ENCODE measurements at regions not wholly inside any gene's neighbourhood (a gene's known extent, or its start where the extent isn't known, plus 50 kb on each side); places are given as distances from the start of the nearest gene placed in this dataset.
"Not testable (repeated sequence)": the region's sequence is repeated elsewhere in the genome, so short reads cannot be mapped to it uniquely, and the experiment has no call there.

DNA sequence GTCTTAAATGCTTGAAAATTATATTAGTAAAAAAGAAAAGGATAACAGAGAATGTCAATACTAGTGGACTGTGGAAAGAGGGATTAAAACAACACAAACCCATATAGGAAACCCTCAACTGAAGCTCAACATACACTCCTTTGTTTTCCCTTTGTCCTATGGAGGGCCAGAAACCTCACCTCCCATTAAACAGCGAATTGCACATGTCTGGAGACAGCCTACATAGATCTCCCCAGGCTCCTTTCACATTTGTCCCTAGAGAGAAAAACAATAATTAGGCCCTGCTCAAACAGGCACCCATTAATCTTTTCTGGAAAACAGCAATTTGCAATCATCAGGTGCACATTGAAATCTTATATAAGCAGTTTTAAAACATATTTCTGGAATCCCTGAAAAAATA lies 87.6 kb upstream of the SEMA3D start:
- ATAC-seq (ENCODE audit: poor library complexity), result no peak
- CTCF ChIA-PET, result no interaction called here
- no peaks in the 10 kb centered on the region for H3K9me3 Mint-ChIP-seq
- Histone ChIP-seq H3K36me3 (ENCODE audit: insufficient read depth, low read length) (no peaks in the 10 kb centered on the region), H3K9me3 (ENCODE audit: control insufficient read depth in 1 of 2, insufficient read depth in 1 of 2, low read length in 2 of 2) (peaks cover 0 to 4% of the 10 kb centered on the region in 2 experiments), H3K4me1 (ENCODE audit: insufficient read depth, low read length) (no peaks in the 10 kb centered on the region), H3K4me3 (ENCODE audit: low read length) (no peak overlapping the region), H3K27me3 (ENCODE audit: control insufficient read depth in 1 of 2, insufficient read depth in 2 of 2, low read length in 2 of 2) (no peaks in the 10 kb centered on the region), H3K27ac (ENCODE audit: low read depth in 1 of 2, low read length in 2 of 2) (no peak overlapping the region)
- POLR2A ChIA-PET, result no interaction called here
- no peak overlapping the region for H3K4me3 Mint-ChIP-seq
- TF ChIP-seq CTCF (IDR thresholded peaks at IDR 0.05), result no peak
- intact Hi-C loops (cut with DNase I, micrococcal nuclease), result no loop called here
- no peak overlapping the region for H3K27ac Mint-ChIP-seq
- no peaks in the 10 kb centered on the region for H3K27me3 Mint-ChIP-seq
- DNase-seq, result no peak
- no peaks in the 10 kb centered on the region for H3K36me3 Mint-ChIP-seq (ENCODE audit: low read depth)
- no peaks in the 10 kb centered on the region for H3K4me1 Mint-ChIP-seq (ENCODE audit: low read depth)

- Mint-ChIP-seq H3K4me3 (no peak overlapping the region), H3K4me1 (ENCODE audit: low read depth) (no peaks in the 10 kb centered on the region), H3K9me3 (peaks cover 2% of the 10 kb centered on the region), H3K27me3 (no peaks in the 10 kb centered on the region), H3K27ac (no peak overlapping the region), H3K36me3 (ENCODE audit: low read depth) (no peaks in the 10 kb centered on the region)
- Histone ChIP-seq H3K27me3 (ENCODE audit: control insufficient read depth in 1 of 2, insufficient read depth in 2 of 2, low read length in 2 of 2) (no peaks in the 10 kb centered on the region), H3K9me3 (ENCODE audit: control insufficient read depth in 1 of 2, insufficient read depth in 1 of 2, low read length in 2 of 2) (no peaks in the 10 kb centered on the region), H3K27ac (ENCODE audit: low read depth in 1 of 2, low read length in 2 of 2) (no peak overlapping the region), H3K36me3 (ENCODE audit: insufficient read depth, low read length) (no peaks in the 10 kb centered on the region), H3K4me1 (ENCODE audit: insufficient read depth, low read length) (no peaks in the 10 kb centered on the region), H3K4me3 (ENCODE audit: low read length) (no peak overlapping the region)
- no peak for TF ChIP-seq CTCF (IDR thresholded peaks at IDR 0.05)
- no peak for ATAC-seq (ENCODE audit: poor library complexity)
- DNase-seq, result no peak
- intact Hi-C loops (cut with DNase I, micrococcal nuclease), result no loop called here
- ChIA-PET CTCF (no interaction called here), POLR2A (no interaction called here)
Observed at GRCh38 chr7:85262891-85263290, 76.0 kb upstream of the SEMA3D start.

DNA sequence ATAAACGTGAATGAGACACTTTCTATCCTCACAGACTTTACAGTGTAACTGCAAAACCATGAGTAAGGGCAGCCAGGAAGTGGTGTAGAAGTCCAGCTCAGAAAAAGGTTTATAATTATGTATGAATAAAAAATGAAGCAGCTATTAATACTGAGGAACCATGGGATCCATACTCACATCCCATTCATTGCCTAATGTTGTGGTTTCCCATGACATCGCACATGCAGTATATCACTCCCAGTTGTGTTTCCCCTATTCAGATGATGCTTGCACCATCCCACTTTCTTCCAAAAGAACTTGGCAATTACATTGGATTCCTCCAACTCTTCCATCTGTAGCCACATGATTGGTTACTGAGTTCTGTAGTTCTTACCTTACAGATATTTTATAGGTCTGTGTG lies 74.5 kb upstream of the SEMA3D start:
- intact Hi-C loops (cut with DNase I, micrococcal nuclease), result no loop called here
- DNase-seq (no peak), ATAC-seq (ENCODE audit: poor library complexity) (no peak)
- no peak overlapping the region for H3K27ac ChIP-seq (ENCODE audit: low read depth in 1 of 2, low read length in 2 of 2)
- Mint-ChIP-seq H3K4me3 (no peak overlapping the region), H3K9me3 (peaks cover 2% of the 10 kb centered on the region), H3K36me3 (ENCODE audit: low read depth) (no peaks in the 10 kb centered on the region), H3K27ac (no peak overlapping the region), H3K4me1 (ENCODE audit: low read depth) (no peaks in the 10 kb centered on the region), H3K27me3 (no peaks in the 10 kb centered on the region)
- CTCF ChIA-PET, result no interaction called here
- POLR2A ChIA-PET, result no interaction called here
- H3K4me1 ChIP-seq (ENCODE audit: insufficient read depth, low read length), result no peaks in the 10 kb centered on the region
- H3K9me3 ChIP-seq (ENCODE audit: control insufficient read depth in 1 of 2, insufficient read depth in 1 of 2, low read length in 2 of 2), result no peaks in the 10 kb centered on the region
- H3K27me3 ChIP-seq (ENCODE audit: control insufficient read depth in 1 of 2, insufficient read depth in 2 of 2, low read length in 2 of 2), result no peaks in the 10 kb centered on the region
- TF ChIP-seq CTCF (IDR thresholded peaks at IDR 0.05), result no peak
- no peaks in the 10 kb centered on the region for H3K36me3 ChIP-seq (ENCODE audit: insufficient read depth, low read length)
- H3K4me3 ChIP-seq (ENCODE audit: low read length), result no peak overlapping the region

- H3K4me1 ChIP-seq (ENCODE audit: insufficient read depth, low read length); H3K4me1 Mint-ChIP-seq (ENCODE audit: low read depth); H3K27me3 ChIP-seq (ENCODE audit: control insufficient read depth in 1 of 2, insufficient read depth in 2 of 2, low read length in 2 of 2); H3K27me3 Mint-ChIP-seq; DNase-seq; CTCF ChIA-PET; H3K9me3 ChIP-seq (ENCODE audit: control insufficient read depth in 1 of 2, insufficient read depth in 1 of 2, low read length in 2 of 2); H3K27ac ChIP-seq (ENCODE audit: low read depth in 1 of 2, low read length in 2 of 2); ATAC-seq (ENCODE audit: poor library complexity); POLR2A ChIA-PET; H3K27ac Mint-ChIP-seq; H3K36me3 Mint-ChIP-seq (ENCODE audit: low read depth); H3K9me3 Mint-ChIP-seq; intact Hi-C loops (cut with DNase I, micrococcal nuclease); H3K4me3 ChIP-seq (ENCODE audit: low read length); H3K36me3 ChIP-seq (ENCODE audit: insufficient read depth, low read length); H3K4me3 Mint-ChIP-seq: not testable (repeated sequence)
Observed at GRCh38 chr7:85249787-85250186, 62.9 kb upstream of the SEMA3D start.

Data from CD4-positive, alpha-beta T cell (primary cell).